Nephron progenitor cell (in vitro differentiated cells): ENCODE measurements at regions not wholly inside any gene's neighbourhood (a gene's known extent, or its start where the extent isn't known, plus 50 kb on each side); places are given as distances from the start of the nearest gene placed in this dataset.

ENCODE experiments used
- DNase-seq: peaks from one replicate; pipeline ENCODE4 v3.0.0; 2021
- H3K27ac Mint-ChIP-seq: 2 replicates; pipeline ENCODE4 v1.8.0; 2021; ENCODE audit warnings: mild to moderate bottlenecking, moderate library complexity, mixed read lengths
- H3K27me3 Mint-ChIP-seq: 2 replicates; pipeline ENCODE4 v1.8.0; 2021; ENCODE audit warnings: mild to moderate bottlenecking, low read depth, mixed read lengths; ENCODE audit not compliant: poor library complexity
- H3K36me3 Mint-ChIP-seq: 2 replicates; pipeline ENCODE4 v1.8.0; 2021; ENCODE audit warnings: low read depth, mixed read lengths
- H3K4me1 Mint-ChIP-seq: 2 replicates; pipeline ENCODE4 v1.8.0; 2021; ENCODE audit warnings: mixed read lengths
- H3K4me3 Mint-ChIP-seq: 2 replicates; pipeline ENCODE4 v1.8.0; 2021; ENCODE audit warnings: mild to moderate bottlenecking, moderate library complexity, mixed read lengths
- H3K9me3 Mint-ChIP-seq: 2 replicates; pipeline ENCODE4 v1.8.0; 2021; ENCODE audit warnings: mild to moderate bottlenecking, moderate library complexity, mixed read lengths
- TF ChIP-seq, protein P1 (sequence below): fragments of 200-600 bp; sonication (generic); IDR thresholded peaks from 2 replicates; pipeline ENCODE4 v1.5.0; 2021; ENCODE audit warnings: antibody characterized with exemption

DNA sequence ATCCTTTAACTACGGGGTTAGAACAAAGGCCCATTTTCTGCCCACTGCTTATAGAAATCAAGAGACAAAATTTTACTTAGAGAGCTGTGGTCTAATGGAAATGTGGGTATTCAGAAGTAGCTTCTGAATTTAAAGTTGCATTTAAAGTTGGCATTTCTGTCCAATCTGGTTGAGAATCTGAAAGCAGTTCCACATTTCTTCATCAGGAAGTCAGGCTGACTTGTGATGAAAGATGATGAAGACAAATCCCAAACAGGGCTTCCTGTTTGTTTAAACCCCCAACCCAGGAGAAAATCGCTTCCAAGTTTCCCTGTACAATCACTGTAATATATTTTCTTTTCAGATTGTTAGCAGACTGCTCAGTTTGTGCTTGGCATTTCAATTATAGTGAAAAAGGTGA, 345.3 kb downstream of the SPRY1 start:
- H3K4me1 Mint-ChIP-seq = peaks cover 37% of the 10 kb centered on the region
- no peak overlapping the region for H3K4me3 Mint-ChIP-seq
- H3K36me3 Mint-ChIP-seq = peaks cover 6% of the 10 kb centered on the region
- H3K9me3 Mint-ChIP-seq = peaks cover 9% of the 10 kb centered on the region
- DNase-seq = no peak
- TF ChIP-seq, protein P1, sequence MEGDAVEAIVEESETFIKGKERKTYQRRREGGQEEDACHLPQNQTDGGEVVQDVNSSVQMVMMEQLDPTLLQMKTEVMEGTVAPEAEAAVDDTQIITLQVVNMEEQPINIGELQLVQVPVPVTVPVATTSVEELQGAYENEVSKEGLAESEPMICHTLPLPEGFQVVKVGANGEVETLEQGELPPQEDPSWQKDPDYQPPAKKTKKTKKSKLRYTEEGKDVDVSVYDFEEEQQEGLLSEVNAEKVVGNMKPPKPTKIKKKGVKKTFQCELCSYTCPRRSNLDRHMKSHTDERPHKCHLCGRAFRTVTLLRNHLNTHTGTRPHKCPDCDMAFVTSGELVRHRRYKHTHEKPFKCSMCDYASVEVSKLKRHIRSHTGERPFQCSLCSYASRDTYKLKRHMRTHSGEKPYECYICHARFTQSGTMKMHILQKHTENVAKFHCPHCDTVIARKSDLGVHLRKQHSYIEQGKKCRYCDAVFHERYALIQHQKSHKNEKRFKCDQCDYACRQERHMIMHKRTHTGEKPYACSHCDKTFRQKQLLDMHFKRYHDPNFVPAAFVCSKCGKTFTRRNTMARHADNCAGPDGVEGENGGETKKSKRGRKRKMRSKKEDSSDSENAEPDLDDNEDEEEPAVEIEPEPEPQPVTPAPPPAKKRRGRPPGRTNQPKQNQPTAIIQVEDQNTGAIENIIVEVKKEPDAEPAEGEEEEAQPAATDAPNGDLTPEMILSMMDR = no peak
- peak overlapping the region; percentile 47 for H3K27ac Mint-ChIP-seq
- H3K27me3 Mint-ChIP-seq = no peaks in the 10 kb centered on the region

DNA sequence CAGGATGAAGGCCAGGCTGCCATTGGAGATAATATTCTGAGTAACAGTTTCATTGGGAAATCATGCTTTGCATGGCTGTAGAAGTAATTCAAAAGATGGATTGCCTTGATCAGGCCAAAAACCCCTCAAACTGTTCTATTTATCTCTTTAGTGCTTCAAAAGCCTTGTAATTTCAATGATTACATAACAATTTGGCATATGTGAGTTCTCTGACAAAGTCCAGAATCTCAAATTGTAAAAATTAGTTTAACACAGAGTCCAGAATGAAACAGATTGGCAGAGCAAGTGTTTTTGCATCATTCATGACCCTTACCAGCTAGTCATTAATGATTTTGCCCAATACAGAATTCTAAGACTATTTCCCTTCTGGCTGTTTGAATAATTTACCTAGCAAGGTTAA, 347.3 kb downstream of the SPRY1 start:
- no peak overlapping the region for H3K27ac Mint-ChIP-seq
- peaks cover 9% of the 10 kb centered on the region for H3K9me3 Mint-ChIP-seq
- H3K27me3 Mint-ChIP-seq = no peaks in the 10 kb centered on the region
- TF ChIP-seq, protein P1 = no peak
- peaks cover 45% of the 10 kb centered on the region for H3K4me1 Mint-ChIP-seq
- DNase-seq = no peak
- H3K4me3 Mint-ChIP-seq = no peak overlapping the region
- peaks cover 6% of the 10 kb centered on the region for H3K36me3 Mint-ChIP-seq

DNA sequence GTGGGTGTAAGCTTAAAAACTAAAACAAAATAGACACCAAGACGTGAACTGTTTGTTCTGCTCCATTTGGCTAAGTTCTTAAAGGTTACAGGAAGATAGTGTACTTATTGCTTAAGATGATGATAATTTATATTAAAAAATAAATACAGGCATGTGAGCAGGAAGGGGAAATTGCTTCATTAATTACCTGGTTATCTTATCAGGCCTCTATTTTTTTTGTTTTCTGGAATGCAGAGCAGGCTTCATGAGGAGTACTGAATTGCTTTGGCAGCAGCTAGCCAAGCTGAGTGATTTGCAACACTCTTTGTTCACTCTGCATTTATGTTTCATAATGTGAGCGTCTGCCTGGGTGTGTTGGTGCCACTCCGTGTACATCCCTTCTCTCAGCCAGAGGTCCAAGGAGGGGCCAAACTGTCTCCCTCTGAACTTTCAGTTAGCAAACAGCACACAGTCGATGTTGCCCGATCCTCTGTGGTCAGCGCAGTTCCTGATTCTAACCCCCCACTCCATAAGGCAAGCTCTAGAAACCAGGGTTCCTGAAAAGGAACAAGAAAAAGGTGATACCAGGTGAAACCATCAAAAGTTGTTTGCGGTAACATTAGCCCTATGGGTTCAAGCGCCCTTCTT, 348.2 kb downstream of the SPRY1 start:
- no peak overlapping the region for H3K4me3 Mint-ChIP-seq
- H3K4me1 Mint-ChIP-seq = peaks cover 52% of the 10 kb centered on the region
- H3K27me3 Mint-ChIP-seq = no peaks in the 10 kb centered on the region
- DNase-seq = no peak
- peaks cover 6% of the 10 kb centered on the region for H3K9me3 Mint-ChIP-seq
- TF ChIP-seq, protein P1 = no peak
- H3K36me3 Mint-ChIP-seq = peaks cover 6% of the 10 kb centered on the region
- H3K27ac Mint-ChIP-seq = no peak overlapping the region

DNA sequence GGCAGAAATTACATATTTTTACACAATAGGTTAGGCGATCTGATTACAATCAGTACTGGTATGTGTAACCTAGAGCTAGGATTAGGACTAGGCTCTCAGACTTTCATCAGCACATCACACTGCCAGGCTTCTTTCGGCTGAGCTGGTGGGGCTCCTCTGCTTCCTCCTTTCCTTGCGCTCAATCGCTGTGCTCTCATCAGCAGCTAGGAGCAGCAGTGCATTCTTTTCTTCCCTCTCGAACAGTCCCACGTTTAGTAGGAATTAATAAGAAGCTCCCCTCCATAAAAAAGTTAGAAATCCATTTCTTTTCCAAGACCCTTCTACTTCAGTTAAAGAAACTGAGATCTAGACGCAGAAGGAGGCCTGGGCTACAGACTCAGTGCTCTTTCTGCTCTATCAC, 350.4 kb downstream of the SPRY1 start:
- no peak overlapping the region for H3K4me3 Mint-ChIP-seq
- peaks cover 52% of the 10 kb centered on the region for H3K4me1 Mint-ChIP-seq
- no peaks in the 10 kb centered on the region for H3K27me3 Mint-ChIP-seq
- no peak overlapping the region for H3K27ac Mint-ChIP-seq
- H3K9me3 Mint-ChIP-seq = no peaks in the 10 kb centered on the region
- no peak for DNase-seq
- TF ChIP-seq, protein P1 = no peak
- no peaks in the 10 kb centered on the region for H3K36me3 Mint-ChIP-seq

DNA sequence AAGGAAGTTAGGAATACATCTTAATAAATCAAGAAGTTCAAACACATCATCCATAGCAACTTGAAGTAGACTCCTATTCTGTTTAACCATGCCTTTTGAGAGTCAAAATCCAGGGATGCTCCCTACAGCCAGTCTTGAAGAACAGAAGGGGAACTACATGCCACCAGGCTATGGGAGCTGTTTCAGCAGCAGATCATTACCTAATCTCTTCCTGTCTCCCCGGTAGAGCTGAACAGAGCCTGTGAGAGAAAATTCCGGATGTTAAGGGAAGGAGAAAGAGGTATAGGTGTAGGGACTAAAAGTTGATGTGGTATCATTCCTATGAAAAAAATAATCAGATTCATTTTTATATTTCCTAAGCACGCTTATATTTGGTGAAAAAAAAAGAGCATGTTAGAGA, 352.2 kb downstream of the SPRY1 start:
- TF ChIP-seq, protein P1 = no peak
- H3K27me3 Mint-ChIP-seq = no peaks in the 10 kb centered on the region
- H3K27ac Mint-ChIP-seq = peak overlapping the region; percentile 24
- no peak for DNase-seq
- H3K4me3 Mint-ChIP-seq = no peak overlapping the region
- no peaks in the 10 kb centered on the region for H3K36me3 Mint-ChIP-seq
- peaks cover 48% of the 10 kb centered on the region for H3K4me1 Mint-ChIP-seq
- no peaks in the 10 kb centered on the region for H3K9me3 Mint-ChIP-seq

DNA sequence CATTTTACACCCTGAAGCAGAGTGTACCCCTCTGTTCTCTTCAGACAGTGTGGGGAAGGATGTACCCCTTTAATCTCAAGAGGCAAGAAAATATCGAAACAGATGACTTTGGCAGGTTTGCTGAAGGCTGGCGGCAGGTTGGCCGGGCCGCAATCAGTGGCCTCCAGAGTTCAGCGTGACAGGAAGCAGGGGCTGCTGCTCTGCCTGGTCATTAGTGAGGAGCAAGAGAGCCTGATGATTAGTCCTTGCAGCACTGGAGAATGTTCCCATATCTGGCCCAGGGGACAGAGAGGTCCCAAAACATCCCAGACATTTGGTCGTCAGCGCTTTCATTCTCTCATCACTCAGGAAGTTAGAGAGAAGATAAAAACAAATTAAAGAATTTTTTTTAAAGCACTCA, 352.8 kb downstream of the SPRY1 start:
- Mint-ChIP-seq H3K27ac (peak overlapping the region; percentile 83), H3K4me3 (no peak overlapping the region), H3K36me3 (no peaks in the 10 kb centered on the region), H3K27me3 (no peaks in the 10 kb centered on the region), H3K9me3 (no peaks in the 10 kb centered on the region), H3K4me1 (peaks cover 43% of the 10 kb centered on the region)
- no peak for DNase-seq
- TF ChIP-seq, protein P1 = no peak
